H9 (cell line): ENCODE measurements at regions not wholly inside any gene's neighbourhood (a gene's known extent, or its start where the extent isn't known, plus 50 kb on each side); places are given as distances from the start of the nearest gene placed in this dataset.

Experiments
- DNase-seq: peaks from one replicate; pipeline ENCODE4 v3.0.0-alpha.2; 2017
- H2AFZ ChIP-seq: one replicate; pipeline ENCODE4 v1.6.1; 2013; ENCODE audit warnings: mild to moderate bottlenecking, low read length, control low read depth, moderate library complexity
- H2AK5ac ChIP-seq: 2 replicates; pipeline ENCODE4 v1.6.1; 2013; ENCODE audit warnings: low read length, control low read depth, mixed read lengths; ENCODE audit not compliant: insufficient read length
- H2BK120ac ChIP-seq: one replicate; pipeline ENCODE4 v1.6.1; 2013; ENCODE audit warnings: low read depth, mild to moderate bottlenecking, low read length, control low read depth, inconsistent platforms; ENCODE audit not compliant: poor library complexity, severe bottlenecking
- H2BK12ac ChIP-seq: 2 replicates; pipeline ENCODE4 v1.6.1; 2013; ENCODE audit warnings: low read length, control low read depth, mixed read lengths, low read depth; ENCODE audit not compliant: insufficient read length
- H2BK15ac ChIP-seq: 2 replicates; pipeline ENCODE4 v1.6.1; 2013; ENCODE audit warnings: low read depth, low read length, control low read depth
- H2BK20ac ChIP-seq: one replicate; pipeline ENCODE4 v1.6.1; 2013; ENCODE audit warnings: low read depth, mild to moderate bottlenecking, low read length, control low read depth, inconsistent platforms; ENCODE audit not compliant: poor library complexity, severe bottlenecking
- H2BK5ac ChIP-seq: 2 replicates; pipeline ENCODE4 v1.6.1; 2013; ENCODE audit warnings: low read length, control low read depth, mixed read lengths; ENCODE audit not compliant: insufficient read length
- H3K14ac ChIP-seq: 2 replicates; pipeline ENCODE4 v1.6.1; 2013; ENCODE audit warnings: low read length, control low read depth; ENCODE audit not compliant: insufficient read depth
- H3K18ac ChIP-seq: 2 replicates; pipeline ENCODE4 v1.6.1; 2013; ENCODE audit warnings: low read depth, mild to moderate bottlenecking, mixed read lengths, low read length, control low read depth; ENCODE audit not compliant: insufficient read length
- H3K23ac ChIP-seq: 2 replicates; pipeline ENCODE4 v1.6.1; 2013; ENCODE audit warnings: low read length, control low read depth, mixed read lengths, low read depth; ENCODE audit not compliant: insufficient read length
- H3K23me2 ChIP-seq: 2 replicates; pipeline ENCODE4 v1.6.1; 2013; ENCODE audit warnings: low read depth, mild to moderate bottlenecking, mixed read lengths, low read length, control low read depth; ENCODE audit not compliant: insufficient read length, poor library complexity, severe bottlenecking
- H3K27ac ChIP-seq: 2 replicates; pipeline ENCODE4 v1.5.1; 2013; ENCODE audit warnings: low read length, control low read depth, mixed read lengths, low read depth; ENCODE audit not compliant: insufficient read length
- H3K27me3 ChIP-seq: 2 replicates; pipeline ENCODE4 v1.6.1; 2013; ENCODE audit warnings: low read length, control low read depth, inconsistent platforms; ENCODE audit not compliant: insufficient read depth
- H3K4ac ChIP-seq: 2 replicates; pipeline ENCODE4 v1.6.1; 2013; ENCODE audit warnings: low read depth, mild to moderate bottlenecking, control low read depth, inconsistent platforms, low read length, moderate library complexity
- H3K4me1 ChIP-seq: 2 replicates; pipeline ENCODE4 v1.6.1; 2013; ENCODE audit warnings: low read length, control low read depth, inconsistent platforms; ENCODE audit not compliant: insufficient read depth
- H3K4me2 ChIP-seq: 2 replicates; pipeline ENCODE4 v1.6.1; 2013; ENCODE audit warnings: low read length, control low read depth, mixed read lengths; ENCODE audit not compliant: insufficient read length, insufficient read depth
- H3K56ac ChIP-seq: 2 replicates; pipeline ENCODE4 v1.6.1; 2013; ENCODE audit warnings: low read depth, mild to moderate bottlenecking, mixed read lengths, low read length, control low read depth; ENCODE audit not compliant: insufficient read length
- H3K79me1 ChIP-seq: 2 replicates; pipeline ENCODE4 v1.6.1; 2013; ENCODE audit warnings: low read depth, mild to moderate bottlenecking, moderate library complexity, low read length, control low read depth, inconsistent platforms; ENCODE audit not compliant: insufficient read depth, poor library complexity, severe bottlenecking
- H3K79me2 ChIP-seq: 2 replicates; pipeline ENCODE4 v1.6.1; 2013; ENCODE audit warnings: low read length, control low read depth, inconsistent platforms; ENCODE audit not compliant: insufficient read depth
- H3K9ac ChIP-seq: 2 replicates; pipeline ENCODE4 v1.6.1; 2013; ENCODE audit warnings: low read length, control low read depth, mixed read lengths; ENCODE audit not compliant: insufficient read length; ENCODE audit errors: extremely low read depth
- H3K9me3 ChIP-seq: one replicate; pipeline ENCODE4 v1.6.1; 2013; ENCODE audit warnings: low read depth, low read length, inconsistent platforms; ENCODE audit not compliant: control insufficient read depth
- H3T11ph ChIP-seq: one replicate; pipeline ENCODE4 v1.6.1; 2013; ENCODE audit warnings: mild to moderate bottlenecking, low read length, control low read depth, inconsistent platforms
- H4K20me1 ChIP-seq: one replicate; pipeline ENCODE4 v1.6.1; 2013; ENCODE audit not compliant: control insufficient read depth, insufficient read length, insufficient read depth
- H4K5ac ChIP-seq: 2 replicates; pipeline ENCODE4 v1.6.1; 2013; ENCODE audit warnings: low read depth, mild to moderate bottlenecking, mixed read lengths, low read length, control low read depth; ENCODE audit not compliant: insufficient read length
- H4K8ac ChIP-seq: replicated peaks from 2 replicates; pipeline ENCODE4 v1.6.1; 2013; ENCODE audit warnings: low read length, control low read depth, mixed read lengths, low read depth; ENCODE audit not compliant: insufficient read length
- H4K91ac ChIP-seq: 2 replicates; pipeline ENCODE4 v1.6.1; 2013; ENCODE audit warnings: low read depth, mild to moderate bottlenecking, moderate library complexity, mixed read lengths, low read length, control low read depth; ENCODE audit not compliant: insufficient read length
- H3K27ac Mint-ChIP-seq, 3 experiments: 2 replicates in 2 of 3; 3 replicates in 1 of 3; pipeline ENCODE4 v1.8.0; 2020 to 2021; ENCODE audit warnings: mixed read lengths in 3 of 3, mild to moderate bottlenecking in 1 of 3, moderate library complexity in 1 of 3
- H3K27me3 Mint-ChIP-seq: 2 replicates; pipeline ENCODE4 v1.8.0; 2021; ENCODE audit warnings: low read depth, mild to moderate bottlenecking, moderate library complexity, mixed read lengths
- H3K36me3 Mint-ChIP-seq, 3 experiments: 2 replicates in 2 of 3; 3 replicates in 1 of 3; pipeline ENCODE4 v1.8.0; 2020 to 2021; ENCODE audit warnings: low read depth in 3 of 3, mixed read lengths in 3 of 3; ENCODE audit not compliant: insufficient read depth in 1 of 3
- H3K4me1 Mint-ChIP-seq, 2 experiments: 2 replicates each; pipeline ENCODE4 v1.8.0; 2020; ENCODE audit warnings: mixed read lengths in 2 of 2
- H3K4me3 Mint-ChIP-seq, 2 experiments: 2 replicates in 1 of 2; 3 replicates in 1 of 2; pipeline ENCODE4 v1.8.0; 2020 to 2021; ENCODE audit warnings: mild to moderate bottlenecking in 2 of 2, mixed read lengths in 2 of 2, moderate library complexity in 1 of 2
- H3K9me3 Mint-ChIP-seq, 2 experiments: 2 replicates in 1 of 2; 3 replicates in 1 of 2; pipeline ENCODE4 v1.8.0; 2020; ENCODE audit warnings: mild to moderate bottlenecking in 2 of 2, mixed read lengths in 2 of 2, moderate library complexity in 1 of 2
- WGBS: extraction: QIAGEN DNeasy Blood & Tissue Kit; methylation state at CpG from one replicate; pipeline ENCODE4 v1.1.7; 2013; ENCODE audit warnings: missing lambda C conversion rate, low lambda C conversion rate, mixed read lengths; ENCODE audit not compliant: insufficient read length; ENCODE audit errors: extremely low coverage; 5-methylcytosine and 5-hydroxymethylcytosine counted together
- TF ChIP-seq, protein P1 (sequence below): fragments of 200-600 bp; sonication (generic); conservative IDR thresholded peaks from 3 replicates; pipeline ENCODE4 v1.8.0; 2021; ENCODE audit warnings: antibody characterized with exemption, mild to moderate bottlenecking

DNA sequence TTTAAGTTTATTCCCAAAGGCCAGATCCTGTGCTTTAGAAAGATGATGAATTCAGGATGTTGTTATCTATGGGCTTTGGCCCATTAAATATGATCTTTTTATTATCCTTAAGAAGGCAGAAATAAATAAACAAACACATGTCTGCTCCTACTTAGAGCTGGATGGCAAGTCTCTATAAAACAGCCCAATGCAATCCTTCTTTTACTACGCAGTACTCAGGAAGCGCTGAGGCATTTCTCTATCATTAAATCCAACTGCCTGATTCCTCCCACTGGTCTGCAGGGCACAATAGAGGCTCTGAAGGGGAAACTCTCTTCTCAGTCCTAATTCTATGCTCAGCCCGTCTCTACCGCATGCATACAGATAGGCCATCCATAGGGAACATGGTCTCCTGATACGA is 144.5 kb upstream of the TMEM72 start:
- Histone ChIP-seq H3K9ac (no peak overlapping the region), H2BK20ac (no peak overlapping the region), H2AK5ac (no peak overlapping the region), H2BK5ac (no peak overlapping the region), H3K79me1 (no peaks in the 10 kb centered on the region), H4K5ac (no peak overlapping the region), H2AFZ (no peak overlapping the region), H3K27me3 (no peaks in the 10 kb centered on the region; the same call in 1 of the 2 replicates), H2BK120ac (no peak overlapping the region), H4K20me1 (no peaks in the 10 kb centered on the region), H2BK12ac (no peak overlapping the region), H4K91ac (no peak overlapping the region), H3K4me1 (no peaks in the 10 kb centered on the region), H3K9me3 (no peaks in the 10 kb centered on the region), H2BK15ac (no peak overlapping the region), H3K4ac (no peak overlapping the region), H3K4me2 (no peak overlapping the region), H3K23me2 (no peaks in the 10 kb centered on the region), H3K79me2 (no peaks in the 10 kb centered on the region), H3T11ph (no peak overlapping the region), H3K23ac (no peak overlapping the region), H3K18ac (no peak overlapping the region), H3K56ac (no peak overlapping the region), H4K8ac (no peak overlapping the region), H3K14ac (no peak overlapping the region), H3K27ac (no peak overlapping the region)
- Mint-ChIP-seq H3K36me3 (no peaks in the 10 kb centered on the region), H3K4me3 (no peak overlapping the region), H3K27me3 (peaks cover 4% of the 10 kb centered on the region), H3K4me1 (peaks cover 4 to 7% of the 10 kb centered on the region in 2 experiments; a peak in 3 of 4 replicates), H3K27ac (no peak overlapping the region), H3K9me3 (no peaks in the 10 kb centered on the region; a peak in 1 of 5 replicates)
- TF ChIP-seq, protein P1, sequence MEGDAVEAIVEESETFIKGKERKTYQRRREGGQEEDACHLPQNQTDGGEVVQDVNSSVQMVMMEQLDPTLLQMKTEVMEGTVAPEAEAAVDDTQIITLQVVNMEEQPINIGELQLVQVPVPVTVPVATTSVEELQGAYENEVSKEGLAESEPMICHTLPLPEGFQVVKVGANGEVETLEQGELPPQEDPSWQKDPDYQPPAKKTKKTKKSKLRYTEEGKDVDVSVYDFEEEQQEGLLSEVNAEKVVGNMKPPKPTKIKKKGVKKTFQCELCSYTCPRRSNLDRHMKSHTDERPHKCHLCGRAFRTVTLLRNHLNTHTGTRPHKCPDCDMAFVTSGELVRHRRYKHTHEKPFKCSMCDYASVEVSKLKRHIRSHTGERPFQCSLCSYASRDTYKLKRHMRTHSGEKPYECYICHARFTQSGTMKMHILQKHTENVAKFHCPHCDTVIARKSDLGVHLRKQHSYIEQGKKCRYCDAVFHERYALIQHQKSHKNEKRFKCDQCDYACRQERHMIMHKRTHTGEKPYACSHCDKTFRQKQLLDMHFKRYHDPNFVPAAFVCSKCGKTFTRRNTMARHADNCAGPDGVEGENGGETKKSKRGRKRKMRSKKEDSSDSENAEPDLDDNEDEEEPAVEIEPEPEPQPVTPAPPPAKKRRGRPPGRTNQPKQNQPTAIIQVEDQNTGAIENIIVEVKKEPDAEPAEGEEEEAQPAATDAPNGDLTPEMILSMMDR = no peak
- WGBS = no CpG with 5 or more reads among the region's 5 CpGs
- no peak for DNase-seq
